SK-N-SH (cell line): ENCODE measurements at regions not wholly inside any gene's neighbourhood (a gene's known extent, or its start where the extent isn't known, plus 50 kb on each side); places are given as distances from the start of the nearest gene placed in this dataset.

Experiments
- CTCF ChIA-PET: fragments of 300-600, 350-600 bp; formaldehyde crosslinking; extraction: SDS; loops from one replicate; lab custom pipeline; 2021; lab: Yijun Ruan, JAX
- POLR2A ChIA-PET: fragments of 350-600 bp; sonication (Branson Sonifier 250); formaldehyde crosslinking; extraction: SDS; loops from one replicate; lab custom pipeline; 2020; ENCODE audit warnings: antibody characterized with exemption, inconsistent platforms; lab: Yijun Ruan, JAX
- DNase-seq: peaks from one replicate; pipeline ENCODE4 v3.0.0; 2012
- H2AFZ ChIP-seq: fragments of 200-600 bp; sonication (generic); 2 replicates; pipeline ENCODE4 v1.8.1; 2016; ENCODE audit warnings: antibody characterized with exemption, mild to moderate bottlenecking, low read depth
- H3F3A ChIP-seq: fragments of 200-600 bp; sonication (generic); replicated peaks from 2 replicates; pipeline ENCODE3; 2016; ENCODE audit warnings: antibody characterized with exemption, mild to moderate bottlenecking; ENCODE audit not compliant: insufficient read depth
- H3K27ac ChIP-seq, 2 experiments: fragments of 200-500 bp in 1 of 2; fragments of 200-600 bp in 1 of 2; sonication (Bioruptor generic) in 1 of 2; sonication (generic), shearing (Covaris generic) in 1 of 2; 2 replicates each; pipeline versions ENCODE4 v1.5.1 to v1.6.1; 2014 to 2016; ENCODE audit warnings: low read depth in 2 of 2, inconsistent platforms in 1 of 2, low read length in 1 of 2, mild to moderate bottlenecking in 1 of 2, mixed read lengths in 1 of 2
- H3K27me3 ChIP-seq: fragments of 200-600 bp; sonication (generic), shearing (Covaris generic); 2 replicates; pipeline ENCODE4 v1.6.1; 2016; ENCODE audit warnings: mixed run types; ENCODE audit not compliant: insufficient read depth
- H3K36me3 ChIP-seq, 2 experiments: fragments of 200-500 bp in 1 of 2; fragments of 200-600 bp in 1 of 2; sonication (Bioruptor generic) in 1 of 2; sonication (generic) in 1 of 2; replicated peaks in 1 of 2; 2 replicates each; pipeline versions ENCODE3 to v1.5.1; 2014 to 2016; ENCODE audit warnings: low read length in 1 of 2, mild to moderate bottlenecking in 1 of 2; ENCODE audit not compliant: insufficient read depth in 2 of 2, control insufficient read depth in 1 of 2
- H3K4me1 ChIP-seq, 2 experiments: fragments of 200-500 bp in 1 of 2; fragments of 200-600 bp in 1 of 2; sonication (Bioruptor generic) in 1 of 2; sonication (generic), shearing (Covaris generic) in 1 of 2; 2 replicates each; pipeline versions ENCODE4 v1.5.1 to v1.6.1; 2014 to 2016; ENCODE audit warnings: low read depth in 1 of 2, low read length in 1 of 2, mixed run types in 1 of 2; ENCODE audit not compliant: insufficient read depth in 2 of 2, control insufficient read depth in 1 of 2
- H3K4me2 ChIP-seq: fragments of 200-600 bp; sonication (generic), shearing (Covaris generic); 2 replicates; pipeline ENCODE4 v1.6.1; 2017; ENCODE audit warnings: mixed run types
- H3K4me3 ChIP-seq, 2 experiments: fragments of 200-500 bp in 1 of 2; fragments of 200-600 bp in 1 of 2; sonication (Bioruptor generic) in 1 of 2; sonication (generic), shearing (Covaris generic) in 1 of 2; 2 replicates each; pipeline versions ENCODE4 v1.5.1 to v1.8.1; 2014 to 2016; ENCODE audit warnings: low read depth in 2 of 2, inconsistent platforms in 1 of 2, low read length in 1 of 2, mild to moderate bottlenecking in 1 of 2, mixed read lengths in 1 of 2, moderate library complexity in 1 of 2
- H3K79me2 ChIP-seq: fragments of 200-600 bp; sonication (generic); 2 replicates; pipeline ENCODE4 v1.8.1; 2017; ENCODE audit warnings: mild to moderate bottlenecking; ENCODE audit not compliant: insufficient read depth
- H3K9ac ChIP-seq: fragments of 200-600 bp; sonication (generic); 2 replicates; pipeline ENCODE4 v1.6.1; 2017; ENCODE audit warnings: mixed run types
- H3K9me2 ChIP-seq: fragments of 200-600 bp; sonication (generic); 2 replicates; pipeline ENCODE4 v1.6.1; 2017; ENCODE audit warnings: mixed run types
- H3K9me3 ChIP-seq: fragments of 200-600 bp; sonication (generic); 2 replicates; pipeline ENCODE4 v1.6.1; 2017; ENCODE audit warnings: mixed run types, mild to moderate bottlenecking, moderate library complexity
- H4K20me1 ChIP-seq: fragments of 200-600 bp; sonication (generic); 2 replicates; pipeline ENCODE4 v1.6.1; 2017; ENCODE audit warnings: mild to moderate bottlenecking, mixed run types; ENCODE audit not compliant: insufficient read depth
- ELF1 ChIP-seq: IDR thresholded peaks from 2 replicates; pipeline ENCODE4 v1.4.0; 2012
- EP300 ChIP-seq, 2 experiments: IDR thresholded peaks; 2 replicates each; pipeline versions ENCODE4 v1.4.0 to v1.6.1; 2012; ENCODE audit warnings: borderline replicate concordance in 1 of 2, low read depth in 1 of 2, low read length in 1 of 2
- FOXJ3 ChIP-seq: sonication (generic); formaldehyde crosslinking; IDR thresholded peaks from 2 replicates; pipeline ENCODE4 v1.5.1; 2020; ENCODE audit warnings: mild to moderate bottlenecking, missing genetic modification reagents
- GABPA ChIP-seq: IDR thresholded peaks from 2 replicates; pipeline ENCODE4 v1.4.0; 2012; ENCODE audit warnings: low read depth, mild to moderate bottlenecking
- IRF3 ChIP-seq: fragments of 150-350 bp; IDR thresholded peaks from 2 replicates; pipeline ENCODE4 v1.6.1; 2016; ENCODE audit warnings: mild to moderate bottlenecking, low read depth, low read length
- JUND ChIP-seq: IDR thresholded peaks from 2 replicates; pipeline ENCODE4 v1.4.0; 2012
- MAX ChIP-seq: IDR thresholded peaks from 2 replicates; pipeline ENCODE4 v1.4.0; 2012; ENCODE audit warnings: low read depth
- MEF2A ChIP-seq: IDR thresholded peaks from 2 replicates; pipeline ENCODE4 v1.4.0; 2012; ENCODE audit warnings: low read depth, borderline replicate concordance
- NFIC ChIP-seq: IDR thresholded peaks from 2 replicates; pipeline ENCODE4 v1.4.0; 2012; ENCODE audit warnings: borderline replicate concordance
- NRF1 ChIP-seq: IDR thresholded peaks from 2 replicates; pipeline ENCODE4 v1.6.1; 2012; ENCODE audit warnings: low read depth, mild to moderate bottlenecking, low read length
- POLR2AphosphoS5 ChIP-seq: IDR thresholded peaks from 2 replicates; pipeline ENCODE4 v1.6.1; 2012; ENCODE audit warnings: low read depth, low read length
- RAD21 ChIP-seq: IDR thresholded peaks from 2 replicates; pipeline ENCODE4 v1.6.1; 2012; ENCODE audit warnings: mild to moderate bottlenecking, low read length
- RFX5 ChIP-seq: IDR thresholded peaks from 2 replicates; pipeline ENCODE4 v1.6.1; 2012; ENCODE audit warnings: mild to moderate bottlenecking, improper control_type of control experiment, low read length
- SIN3A ChIP-seq: IDR thresholded peaks from 2 replicates; pipeline ENCODE4 v1.6.1; 2012; ENCODE audit warnings: low read depth, mild to moderate bottlenecking, low read length, moderate library complexity, borderline replicate concordance
- SMC3 ChIP-seq: IDR thresholded peaks from 2 replicates; pipeline ENCODE4 v1.6.1; 2012; ENCODE audit warnings: low read depth, low read length, improper control_type of control experiment
- TAF1 ChIP-seq: IDR thresholded peaks from 2 replicates; pipeline ENCODE4 v1.6.1; 2012; ENCODE audit warnings: low read depth, mild to moderate bottlenecking, low read length, moderate library complexity, borderline replicate concordance
- YY1 ChIP-seq: IDR thresholded peaks from 2 replicates; pipeline ENCODE4 v1.4.0; 2012; ENCODE audit warnings: low read depth, mild to moderate bottlenecking
- WGBS: methylation state at CpG from one replicate; pipeline ENCODE4 v1.1.6; 2017; ENCODE audit warnings: low lambda C conversion rate; 5-methylcytosine and 5-hydroxymethylcytosine counted together

- no peak for DNase-seq
- 59% methylated on average over 3 of the region's 3 CpGs for WGBS
- no peaks in the 10 kb centered on the region for H3K27me3 ChIP-seq
Measured at GRCh38 chr12:42698213-42698612, 108.7 kb upstream of the PRICKLE1 start.

GRCh38 chr12:42696406-42697149 is 107.0 kb upstream of the PRICKLE1 start:
- no peak overlapping the region for H3K4me3 ChIP-seq
- H3K4me2 ChIP-seq = no peak overlapping the region
- POLR2A ChIA-PET = no interaction called here
- H3K9ac ChIP-seq = no peak overlapping the region
- H3K36me3 ChIP-seq = no peaks in the 10 kb centered on the region
- no peaks in the 10 kb centered on the region for H3K27me3 ChIP-seq
- H3K9me2 ChIP-seq = no peaks in the 10 kb centered on the region
- H2AFZ ChIP-seq = no peak overlapping the region
- H3K9me3 ChIP-seq = no peaks in the 10 kb centered on the region
- H3K79me2 ChIP-seq = no peaks in the 10 kb centered on the region
- DNase-seq = no peak
- CTCF ChIA-PET = no interaction called here
- WGBS = 68% methylated on average over 10 of the region's 10 CpGs
- TF ChIP-seq RFX5 = no peak
- TF ChIP-seq GABPA = no peak
- TF ChIP-seq SIN3A = no peak
- TF ChIP-seq MAX = no peak
- TF ChIP-seq SMC3 = no peak
- no peak for TF ChIP-seq RAD21
- no peak for TF ChIP-seq EP300 (IDR thresholded peaks at IDR 0.05; ENCODE audit: borderline replicate concordance in 1 of 2, low read depth in 1 of 2, low read length in 1 of 2)
- TF ChIP-seq JUND = no peak
- TF ChIP-seq ELF1 = no peak
- no peak for TF ChIP-seq TAF1
- no peak for TF ChIP-seq FOXJ3
- no peak for TF ChIP-seq POLR2AphosphoS5
- TF ChIP-seq IRF3 = no peak
- TF ChIP-seq NFIC = no peak
- no peak for TF ChIP-seq MEF2A
- TF ChIP-seq NRF1 = no peak
- H3F3A ChIP-seq = no peaks in the 10 kb centered on the region
- no peaks in the 10 kb centered on the region; a peak in 1 of 4 replicates for H3K4me1 ChIP-seq
- no peaks in the 10 kb centered on the region for H4K20me1 ChIP-seq
- H3K27ac ChIP-seq = no peak overlapping the region

More at GRCh38 chr12:42698213-42698612, 108.7 kb upstream of the PRICKLE1 start:
- H3K4me1 ChIP-seq = no peaks in the 10 kb centered on the region; a peak in 1 of 4 replicates
- ChIA-PET CTCF (interaction anchor here (1.1 kb wide), 1 partner anchor 32 kb away, joined by 3 read pairs; no protein-coding TSS in a partner anchor), POLR2A (no interaction called here)
- H3K4me2 ChIP-seq = no peak overlapping the region
- no peaks in the 10 kb centered on the region for H3K9me3 ChIP-seq
- no peaks in the 10 kb centered on the region for H3K9me2 ChIP-seq
- H2AFZ ChIP-seq = no peak overlapping the region
- no peak overlapping the region for H3K27ac ChIP-seq
- TF ChIP-seq SIN3A = no peak
- no peak for TF ChIP-seq IRF3
- TF ChIP-seq YY1 = no peak
- TF ChIP-seq JUND = no peak
- H4K20me1 ChIP-seq = no peaks in the 10 kb centered on the region
- no peak overlapping the region for H3K9ac ChIP-seq
- no peaks in the 10 kb centered on the region for H3K79me2 ChIP-seq
- no peaks in the 10 kb centered on the region for H3K36me3 ChIP-seq
- no peaks in the 10 kb centered on the region for H3F3A ChIP-seq
- H3K4me3 ChIP-seq = no peak overlapping the region
